ENCODE measurements at regions not wholly inside any gene's neighbourhood (a gene's known extent, or its start where the extent isn't known, plus 50 kb on each side); places are given as distances from the start of the nearest gene placed in this dataset.

- no peaks in the 10 kb centered on the region for H3K36me3 ChIP-seq (ENCODE audit: control insufficient read depth, insufficient read depth, low read length)
- H3K4me2 ChIP-seq (ENCODE audit: extremely low read depth, insufficient read depth, low read length): no peak overlapping the region
- no peak for DNase-seq (ENCODE audit: low read depth in 2 of 2)
- no peaks in the 10 kb centered on the region for H3K79me2 ChIP-seq (ENCODE audit: control insufficient read depth, insufficient read depth, low read length)
- H4K20me1 ChIP-seq (ENCODE audit: control insufficient read depth, extremely low read depth, insufficient read depth, low read length): no peaks in the 10 kb centered on the region
- TF ChIP-seq CTCF (conservative IDR thresholded peaks at IDR 0.05 in 1 of 2, IDR thresholded peaks at IDR 0.05 in 1 of 2; ENCODE audit: low read depth in 1 of 2, low read length in 2 of 2) (no peak), EZH2 (IDR thresholded peaks at IDR 0.05; ENCODE audit: low read length, missing control alignments) (no peak)
- H3K4me3 ChIP-seq (replicated peaks in 1 of 4; ENCODE audit: control extremely low read depth in 1 of 4, insufficient read depth in 1 of 4, low read depth in 3 of 4, low read length in 4 of 4): no peak overlapping the region
- no peaks in the 10 kb centered on the region for H3K4me1 ChIP-seq (ENCODE audit: control insufficient read depth, extremely low read depth, insufficient read depth, low read length)
- no peaks in the 10 kb centered on the region for H3K9me3 ChIP-seq (ENCODE audit: control insufficient read depth, insufficient read depth, low read depth, low read length)
- H3K27ac ChIP-seq (ENCODE audit: insufficient read depth, low read length): no peak overlapping the region
- H2AFZ ChIP-seq (ENCODE audit: low read length): no peak overlapping the region
- H3K9ac ChIP-seq (ENCODE audit: insufficient read depth, low read length): no peak overlapping the region
- peaks cover 6% of the 10 kb centered on the region for H3K27me3 ChIP-seq (ENCODE audit: control insufficient read depth, insufficient read depth, low read length)
Observed at GRCh38 chr2:120401275-120402066, 55.5 kb downstream of the INHBB start.

- Histone ChIP-seq H3K4me1 (ENCODE audit: control insufficient read depth, extremely low read depth, insufficient read depth, low read length) (no peaks in the 10 kb centered on the region), H3K79me2 (ENCODE audit: control insufficient read depth, insufficient read depth, low read length) (no peaks in the 10 kb centered on the region), H3K27ac (ENCODE audit: insufficient read depth, low read length) (no peak overlapping the region), H3K9me3 (ENCODE audit: control insufficient read depth, insufficient read depth, low read depth, low read length) (no peaks in the 10 kb centered on the region), H4K20me1 (ENCODE audit: control insufficient read depth, extremely low read depth, insufficient read depth, low read length) (no peaks in the 10 kb centered on the region), H3K36me3 (ENCODE audit: control insufficient read depth, insufficient read depth, low read length) (no peaks in the 10 kb centered on the region), H2AFZ (ENCODE audit: low read length) (no peak overlapping the region), H3K9ac (ENCODE audit: insufficient read depth, low read length) (no peak overlapping the region), H3K4me3 (replicated peaks in 1 of 4; ENCODE audit: control extremely low read depth in 1 of 4, insufficient read depth in 1 of 4, low read depth in 3 of 4, low read length in 4 of 4) (no peak overlapping the region), H3K27me3 (ENCODE audit: control insufficient read depth, insufficient read depth, low read length) (peaks cover 9% of the 10 kb centered on the region), H3K4me2 (ENCODE audit: extremely low read depth, insufficient read depth, low read length) (no peak overlapping the region)
- no peak for TF ChIP-seq EZH2 (IDR thresholded peaks at IDR 0.05; ENCODE audit: low read length, missing control alignments)
- TF ChIP-seq CTCF (conservative IDR thresholded peaks at IDR 0.05 in 1 of 2, IDR thresholded peaks at IDR 0.05 in 1 of 2; ENCODE audit: low read depth in 1 of 2, low read length in 2 of 2): no peak
- DNase-seq (ENCODE audit: low read depth in 2 of 2): no peak
Observed at GRCh38 chr2:120402067-120402433, 56.1 kb downstream of the INHBB start.

- H2AFZ ChIP-seq (ENCODE audit: low read length): no peak overlapping the region
- no peaks in the 10 kb centered on the region for H3K36me3 ChIP-seq (ENCODE audit: control insufficient read depth, insufficient read depth, low read length)
- H3K9ac ChIP-seq (ENCODE audit: insufficient read depth, low read length): no peak overlapping the region
- H3K9me3 ChIP-seq (ENCODE audit: control insufficient read depth, insufficient read depth, low read depth, low read length): no peaks in the 10 kb centered on the region
- H3K4me3 ChIP-seq (replicated peaks in 1 of 4; ENCODE audit: control extremely low read depth in 1 of 4, insufficient read depth in 1 of 4, low read depth in 3 of 4, low read length in 4 of 4): no peak overlapping the region
- no peak overlapping the region for H3K27ac ChIP-seq (ENCODE audit: insufficient read depth, low read length)
- H4K20me1 ChIP-seq (ENCODE audit: control insufficient read depth, extremely low read depth, insufficient read depth, low read length): no peaks in the 10 kb centered on the region
- TF ChIP-seq CTCF (conservative IDR thresholded peaks at IDR 0.05 in 1 of 2, IDR thresholded peaks at IDR 0.05 in 1 of 2; ENCODE audit: low read depth in 1 of 2, low read length in 2 of 2): no peak
- H3K4me1 ChIP-seq (ENCODE audit: control insufficient read depth, extremely low read depth, insufficient read depth, low read length): no peaks in the 10 kb centered on the region
- no peak for DNase-seq (ENCODE audit: low read depth in 2 of 2)
- H3K4me2 ChIP-seq (ENCODE audit: extremely low read depth, insufficient read depth, low read length): no peak overlapping the region
- H3K79me2 ChIP-seq (ENCODE audit: control insufficient read depth, insufficient read depth, low read length): no peaks in the 10 kb centered on the region
- peaks cover 9% of the 10 kb centered on the region for H3K27me3 ChIP-seq (ENCODE audit: control insufficient read depth, insufficient read depth, low read length)
Observed at GRCh38 chr2:120402508-120402907, 56.6 kb downstream of the INHBB start.
